GM12878 (cell line): ENCODE measurements at regions not wholly inside any gene's neighbourhood (a gene's known extent, or its start where the extent isn't known, plus 50 kb on each side); places are given as distances from the start of the nearest gene placed in this dataset.

Source experiments
- ATAC-seq: fragments of 200-7000 bp; cut with Tn5 transposase; 3 replicates; pipeline ENCODE4 v1.9.1; 2020; ENCODE audit warnings: mild to moderate bottlenecking, moderate library complexity
- BruUV-seq: library from RNA; stranded (reverse); fragments of 400-500 nt; replicated peaks from 2 replicates; lab custom pipeline; 2021; lab: Mats Ljungman, UMichigan
- CTCF ChIA-PET: fragments of 300-600 bp; sonication (Branson Sonifier 250); formaldehyde crosslinking; extraction: SDS; loops from one replicate; lab custom pipeline; 2021; ENCODE audit warnings: inconsistent platforms; lab: Yijun Ruan, JAX
- POLR2A ChIA-PET: fragments of 350-600 bp; formaldehyde crosslinking; extraction: SDS; loops from one replicate; lab custom pipeline; 2021; ENCODE audit warnings: inconsistent platforms; lab: Charles Lee
- RAD21 ChIA-PET: fragments of 300-600 bp; sonication (Branson Sonifier 250); formaldehyde crosslinking; loops from one replicate; lab custom pipeline; 2023; ENCODE audit warnings: antibody characterized with exemption; ENCODE audit not compliant: unreplicated experiment; lab: Charles Lee
- SMC1A ChIA-PET: fragments of 300-600 bp; sonication (Branson Sonifier 250); formaldehyde crosslinking; loops from one replicate; lab custom pipeline; 2023; ENCODE audit not compliant: unreplicated experiment, uncharacterized antibody; lab: Charles Lee
- DNase-seq: peaks from one replicate; pipeline ENCODE4 v3.0.0-alpha.2; 2011; ENCODE audit warnings: low read depth, low spot score
- FAIRE-seq: peaks from 3 replicates; lab custom pipeline; 2011; peaks lifted over from hg19 to GRCh38; lab: Jason Lieb, UNC
- H2AFZ ChIP-seq: 2 replicates; pipeline ENCODE4 v1.6.0; 2011; ENCODE audit warnings: low read depth, low read length, control low read depth; ENCODE audit not compliant: control insufficient read depth
- H3K27ac ChIP-seq: 2 replicates; pipeline ENCODE4 v1.5.1; 2011; ENCODE audit warnings: control low read depth; ENCODE audit not compliant: control insufficient read depth, insufficient read depth
- H3K27me3 ChIP-seq, 2 experiments: replicated peaks in 1 of 2; 2 replicates each; pipeline versions ENCODE4 v1.6.0 to v1.6.1; 2011; ENCODE audit warnings: low read length in 1 of 2; ENCODE audit not compliant: control insufficient read depth in 2 of 2, insufficient read depth in 2 of 2
- H3K36me3 ChIP-seq, 2 experiments: 2 replicates each; pipeline ENCODE4 v1.5.1; 2011; ENCODE audit warnings: low read length in 1 of 2; ENCODE audit not compliant: control insufficient read depth in 2 of 2, insufficient read depth in 2 of 2
- H3K4me1 ChIP-seq: 2 replicates; pipeline ENCODE4 v1.6.1; 2011; ENCODE audit warnings: mild to moderate bottlenecking, low read length, moderate library complexity, mixed read lengths; ENCODE audit not compliant: control insufficient read depth, insufficient read depth
- H3K4me2 ChIP-seq: 2 replicates; pipeline ENCODE4 v1.6.0; 2011; ENCODE audit warnings: control low read depth; ENCODE audit not compliant: control insufficient read depth, insufficient read depth
- H3K4me3 ChIP-seq: fragments of 200-600 bp; sonication (generic); 2 replicates; pipeline ENCODE4 v1.5.1; 2016
- H3K79me2 ChIP-seq: 2 replicates; pipeline ENCODE4 v1.6.0; 2011; ENCODE audit warnings: low read length; ENCODE audit not compliant: control insufficient read depth, insufficient read depth
- H3K9ac ChIP-seq: 2 replicates; pipeline ENCODE4 v1.8.0; 2011; ENCODE audit warnings: low read length, control low read depth, mixed read lengths; ENCODE audit not compliant: control insufficient read depth, insufficient read depth
- H3K9me3 ChIP-seq: replicated peaks from 3 replicates; pipeline ENCODE4 v1.5.1; 2011; ENCODE audit warnings: mild to moderate bottlenecking, low read length; ENCODE audit not compliant: control insufficient read depth, insufficient read depth
- H4K20me1 ChIP-seq: 2 replicates; pipeline ENCODE4 v1.6.0; 2011; ENCODE audit not compliant: control insufficient read depth, insufficient read depth
- ZBTB33 ChIP-seq: fragments of 450-650 bp; IDR thresholded peaks from 2 replicates; pipeline ENCODE4 v1.6.1; 2017; ENCODE audit warnings: mild to moderate bottlenecking
- WGBS: methylation state at CpG from one replicate; pipeline ENCODE4 v1.1.6; 2016; ENCODE audit warnings: low lambda C conversion rate; ENCODE audit not compliant: insufficient replicate concordance, insufficient coverage; ENCODE audit errors: missing lambda C conversion rate; 5-methylcytosine and 5-hydroxymethylcytosine counted together
- in situ Hi-C: fragments of 300-500 bp; cut with MboI; formaldehyde crosslinking; loops from 9 replicates; pipeline ENCODE4 v1.14.3; 2018; ENCODE audit warnings: mixed read lengths
- intact Hi-C: fragments of 100-400 bp; cut with micrococcal nuclease; formaldehyde crosslinking; loops from one replicate; pipeline ENCODE4 v1.14.2; 2022; ENCODE audit not compliant: unreplicated experiment
- TF ChIP-seq, protein P1 (sequence below), 3 experiments: IDR thresholded peaks in 2 of 3; conservative IDR thresholded peaks in 1 of 3; 2 replicates each; pipeline ENCODE4 v1.5.1; 2011; ENCODE audit warnings: low read depth in 3 of 3, low read length in 3 of 3, mild to moderate bottlenecking in 3 of 3, control low read depth in 2 of 3, moderate library complexity in 2 of 3, inconsistent platforms in 1 of 3, mixed read lengths in 1 of 3; ENCODE audit not compliant: control insufficient read depth in 2 of 3, insufficient read depth in 1 of 3; ENCODE audit errors: extremely low read depth in 1 of 3

DNA sequence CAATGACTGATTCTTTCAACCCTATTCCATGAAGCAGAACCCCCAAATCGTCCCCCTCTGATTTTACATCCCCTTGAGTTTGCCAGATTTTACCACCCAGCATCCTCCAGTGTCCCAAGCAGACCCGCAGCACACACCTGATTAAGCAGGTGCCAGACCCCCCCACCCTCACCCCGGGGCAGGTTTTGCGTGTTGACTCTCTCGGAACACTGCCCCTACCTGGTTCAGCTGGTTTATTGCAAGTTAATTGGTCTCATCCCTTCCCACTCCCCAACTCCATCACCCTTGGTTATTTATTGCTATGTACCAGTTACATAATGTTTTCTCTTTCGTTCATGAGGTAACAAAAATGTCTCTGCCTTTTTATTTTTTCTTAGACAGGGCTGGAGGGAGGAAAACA is 258.4 kb downstream of the BCOR start:
- ChIA-PET CTCF (interaction anchor here (1.5 kb wide), 1 partner anchor 14 kb away, joined by 4 read pairs; no protein-coding TSS in a partner anchor), RAD21 (interaction anchor here (0.6 kb wide), 1 partner anchor 316 kb away, joined by 3 read pairs; no protein-coding TSS in a partner anchor), POLR2A (no interaction called here), SMC1A (no interaction called here)
- DNase-seq (no peak), FAIRE-seq (no peak), ATAC-seq (no peak)
- intact Hi-C loops = no loop called here
- Histone ChIP-seq H3K4me2 (no peak overlapping the region), H3K4me3 (no peak overlapping the region), H3K4me1 (no peaks in the 10 kb centered on the region), H4K20me1 (no peaks in the 10 kb centered on the region), H3K9me3 (no peaks in the 10 kb centered on the region; the same call in 2 of the 3 replicates), H2AFZ (no peak overlapping the region), H3K36me3 (no peaks in the 10 kb centered on the region), H3K27ac (no peak overlapping the region), H3K9ac (no peak overlapping the region), H3K79me2 (no peaks in the 10 kb centered on the region), H3K27me3 (no peaks in the 10 kb centered on the region)
- in situ Hi-C loops = no loop called here
- no TSS peak for BruUV-seq
- WGBS = 43% methylated on average over 6 of the region's 6 CpGs
- TF ChIP-seq, protein P1, sequence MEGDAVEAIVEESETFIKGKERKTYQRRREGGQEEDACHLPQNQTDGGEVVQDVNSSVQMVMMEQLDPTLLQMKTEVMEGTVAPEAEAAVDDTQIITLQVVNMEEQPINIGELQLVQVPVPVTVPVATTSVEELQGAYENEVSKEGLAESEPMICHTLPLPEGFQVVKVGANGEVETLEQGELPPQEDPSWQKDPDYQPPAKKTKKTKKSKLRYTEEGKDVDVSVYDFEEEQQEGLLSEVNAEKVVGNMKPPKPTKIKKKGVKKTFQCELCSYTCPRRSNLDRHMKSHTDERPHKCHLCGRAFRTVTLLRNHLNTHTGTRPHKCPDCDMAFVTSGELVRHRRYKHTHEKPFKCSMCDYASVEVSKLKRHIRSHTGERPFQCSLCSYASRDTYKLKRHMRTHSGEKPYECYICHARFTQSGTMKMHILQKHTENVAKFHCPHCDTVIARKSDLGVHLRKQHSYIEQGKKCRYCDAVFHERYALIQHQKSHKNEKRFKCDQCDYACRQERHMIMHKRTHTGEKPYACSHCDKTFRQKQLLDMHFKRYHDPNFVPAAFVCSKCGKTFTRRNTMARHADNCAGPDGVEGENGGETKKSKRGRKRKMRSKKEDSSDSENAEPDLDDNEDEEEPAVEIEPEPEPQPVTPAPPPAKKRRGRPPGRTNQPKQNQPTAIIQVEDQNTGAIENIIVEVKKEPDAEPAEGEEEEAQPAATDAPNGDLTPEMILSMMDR (IDR thresholded peaks at IDR 0.05 in 2 of 3, conservative IDR thresholded peaks at IDR 0.05 in 1 of 3; ENCODE audit: control insufficient read depth in 2 of 3, extremely low read depth in 1 of 3, insufficient read depth in 1 of 3, low read depth in 3 of 3, low read length in 3 of 3) = 0 out of 6 replicates have a peak, but pooled peaks of 1 of the 3 experiments have one; percentile 10
- TF ChIP-seq ZBTB33 = no peak
